ENCODE measurements at regions not wholly inside any gene's neighbourhood (a gene's known extent, or its start where the extent isn't known, plus 50 kb on each side); places are given as distances from the start of the nearest gene placed in this dataset.
"Not testable (repeated sequence)": the region's sequence is repeated elsewhere in the genome, so short reads cannot be mapped to it uniquely, and the experiment has no call there.

- peak in 1 of 2 donors; percentile 1 for DNase-seq
- WGBS, 2 donors, result 86 to 88% methylated on average over 11 to 17 of the region's 18 CpGs
- intact Hi-C loops (cut with DNase I), result no loop called here
- TF ChIP-seq POLR2A (IDR thresholded peaks at IDR 0.05), result no peak
- TF ChIP-seq, protein P1, sequence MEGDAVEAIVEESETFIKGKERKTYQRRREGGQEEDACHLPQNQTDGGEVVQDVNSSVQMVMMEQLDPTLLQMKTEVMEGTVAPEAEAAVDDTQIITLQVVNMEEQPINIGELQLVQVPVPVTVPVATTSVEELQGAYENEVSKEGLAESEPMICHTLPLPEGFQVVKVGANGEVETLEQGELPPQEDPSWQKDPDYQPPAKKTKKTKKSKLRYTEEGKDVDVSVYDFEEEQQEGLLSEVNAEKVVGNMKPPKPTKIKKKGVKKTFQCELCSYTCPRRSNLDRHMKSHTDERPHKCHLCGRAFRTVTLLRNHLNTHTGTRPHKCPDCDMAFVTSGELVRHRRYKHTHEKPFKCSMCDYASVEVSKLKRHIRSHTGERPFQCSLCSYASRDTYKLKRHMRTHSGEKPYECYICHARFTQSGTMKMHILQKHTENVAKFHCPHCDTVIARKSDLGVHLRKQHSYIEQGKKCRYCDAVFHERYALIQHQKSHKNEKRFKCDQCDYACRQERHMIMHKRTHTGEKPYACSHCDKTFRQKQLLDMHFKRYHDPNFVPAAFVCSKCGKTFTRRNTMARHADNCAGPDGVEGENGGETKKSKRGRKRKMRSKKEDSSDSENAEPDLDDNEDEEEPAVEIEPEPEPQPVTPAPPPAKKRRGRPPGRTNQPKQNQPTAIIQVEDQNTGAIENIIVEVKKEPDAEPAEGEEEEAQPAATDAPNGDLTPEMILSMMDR (IDR thresholded peaks at IDR 0.05), result no peak
- H3K9me3 ChIP-seq, result no peaks in the 10 kb centered on the region
- no peaks in the 10 kb centered on the region for H3K4me1 ChIP-seq
- no peak overlapping the region for H3K4me3 ChIP-seq (replicated peaks in 1 of 3)
- no peaks in the 10 kb centered on the region for H3K27me3 ChIP-seq
- H3K27ac ChIP-seq, result no peak overlapping the region
- no peaks in the 10 kb centered on the region for H3K36me3 ChIP-seq
These were observed 364.3 kb downstream of the TMEM121 start for GRCh38 chr14:105890474-105891220.

GRCh38 chr14:105891221-105891602 is 364.8 kb downstream of the TMEM121 start:
- H3K36me3 ChIP-seq, result no peaks in the 10 kb centered on the region
- intact Hi-C loops (cut with DNase I), result no loop called here
- H3K27me3 ChIP-seq, result no peaks in the 10 kb centered on the region
- no peak overlapping the region for H3K4me3 ChIP-seq (replicated peaks in 1 of 3)
- H3K27ac ChIP-seq, result no peak overlapping the region
- 79 to 83% methylated on average over 7 to 14 of the region's 15 CpGs for WGBS, 2 donors
- no peak for TF ChIP-seq POLR2A (IDR thresholded peaks at IDR 0.05)
- TF ChIP-seq, protein P1 (IDR thresholded peaks at IDR 0.05), result no peak
- no peaks in the 10 kb centered on the region for H3K9me3 ChIP-seq
- no peaks in the 10 kb centered on the region for H3K4me1 ChIP-seq
- no peak for DNase-seq

- H3K4me1 ChIP-seq, result no peaks in the 10 kb centered on the region
- no peak overlapping the region for H3K4me3 ChIP-seq (replicated peaks in 1 of 3)
- no peaks in the 10 kb centered on the region for H3K9me3 ChIP-seq
- WGBS, 2 donors, result 66 to 87% methylated on average over 9 to 10 of the region's 18 CpGs
- TF ChIP-seq, protein P1 (IDR thresholded peaks at IDR 0.05), result no peak
- no peak for TF ChIP-seq POLR2A (IDR thresholded peaks at IDR 0.05)
- H3K27ac ChIP-seq, result no peak overlapping the region
- no peaks in the 10 kb centered on the region for H3K27me3 ChIP-seq
- no peak for DNase-seq
- no peaks in the 10 kb centered on the region for H3K36me3 ChIP-seq
- intact Hi-C loops (cut with DNase I), result no loop called here
These were observed 365.5 kb downstream of the TMEM121 start for GRCh38 chr14:105891631-105892452.

DNA sequence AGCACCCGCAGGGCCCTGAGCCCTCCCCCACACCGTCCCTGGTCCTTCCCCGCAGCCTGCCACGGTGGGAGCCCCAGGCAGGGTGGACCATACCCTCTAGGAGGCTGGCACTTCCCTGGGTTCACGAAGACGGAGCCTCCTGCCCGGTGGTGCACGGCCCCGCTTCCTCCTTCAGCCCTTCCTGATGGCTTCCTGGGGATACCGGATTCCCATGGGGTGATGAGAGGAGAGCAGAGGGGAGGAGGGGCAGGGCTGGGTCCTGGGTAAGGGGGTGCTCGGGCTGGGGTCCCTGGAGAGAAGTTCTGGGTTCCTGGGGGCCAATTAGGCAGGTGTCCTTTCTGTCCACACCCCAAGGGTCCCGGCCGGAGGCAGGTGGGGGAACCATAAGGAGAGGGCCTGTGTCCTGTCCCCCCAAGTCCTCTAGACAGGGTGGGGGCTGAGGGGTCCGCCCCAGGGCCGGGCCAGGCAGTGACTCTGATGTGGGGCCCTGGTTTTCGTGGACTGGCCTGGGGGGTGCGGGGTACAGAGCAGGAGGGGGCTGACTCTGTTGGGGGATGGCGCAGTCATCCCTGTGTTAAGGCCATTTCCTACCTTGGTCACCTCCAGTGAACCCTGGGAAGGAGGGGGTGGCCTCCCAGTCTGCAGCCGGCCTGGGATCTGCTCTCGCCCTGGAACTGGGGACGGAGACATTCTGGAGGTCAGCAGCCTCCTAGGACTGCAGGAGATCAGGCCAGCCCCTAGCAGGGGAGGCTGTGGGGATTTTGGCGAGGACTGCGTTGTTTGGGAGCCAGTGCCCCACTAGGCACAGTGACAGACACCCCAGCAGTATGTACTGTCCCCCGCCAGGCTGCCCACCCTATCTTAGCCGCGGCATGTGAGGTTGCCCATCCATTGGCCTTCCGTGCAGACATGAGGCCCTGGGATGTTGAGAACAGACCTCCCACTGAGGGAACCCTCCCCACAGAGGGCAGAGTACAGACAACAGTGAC is 366.4 kb downstream of the TMEM121 start:
- intact Hi-C loops (cut with DNase I); H3K9me3 ChIP-seq; H3K4me1 ChIP-seq; H3K27ac ChIP-seq; H3K27me3 ChIP-seq; H3K4me3 ChIP-seq (replicated peaks in 1 of 3); H3K36me3 ChIP-seq: not testable (repeated sequence)
- WGBS, 2 donors, result 78 to 79% methylated on average over 16 to 17 of the region's 27 CpGs
- peak in 1 of 2 donors; percentile 0 for DNase-seq

- WGBS, 2 donors, result 84 to 95% methylated on average over 7 of the region's 12 CpGs
- H3K36me3 ChIP-seq; H3K4me1 ChIP-seq; H3K27me3 ChIP-seq; H3K9me3 ChIP-seq; DNase-seq; H3K4me3 ChIP-seq (replicated peaks in 1 of 3); H3K27ac ChIP-seq; intact Hi-C loops (cut with DNase I): not testable (repeated sequence)
These were observed 367.3 kb downstream of the TMEM121 start for GRCh38 chr14:105893686-105894085.
